ENCODE measurements at regions not wholly inside any gene's neighbourhood (a gene's known extent, or its start where the extent isn't known, plus 50 kb on each side); places are given as distances from the start of the nearest gene placed in this dataset.

DNA sequence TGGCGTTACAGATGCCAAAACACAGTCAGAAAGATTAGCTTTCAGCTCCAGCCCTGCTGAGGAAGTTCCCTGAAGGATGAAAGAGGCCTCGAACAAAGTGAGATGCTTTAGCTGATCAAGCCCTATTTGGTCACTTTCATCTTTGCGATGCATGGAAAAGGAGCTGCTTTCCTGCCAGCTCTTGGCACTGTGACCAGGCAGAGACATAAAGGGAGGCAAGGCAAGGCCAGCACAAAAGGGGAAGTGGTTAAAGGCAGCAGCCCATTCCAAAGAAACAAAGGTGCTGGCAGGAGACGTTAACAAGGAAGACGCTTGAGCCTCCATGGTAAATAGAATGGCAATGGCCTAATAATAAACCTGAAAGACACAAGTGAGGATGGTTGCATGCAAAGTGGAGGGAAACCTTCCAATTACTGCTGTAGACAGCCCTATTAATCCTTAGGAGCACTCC is 617.1 kb upstream of the INTU start:
- TF ChIP-seq CTCF (IDR thresholded peaks at IDR 0.05; ENCODE audit: low read length) (no peak), EZH2phosphoT487 (IDR thresholded peaks at IDR 0.05; ENCODE audit: low read length) (no peak)
